GM06990 (cell line): ENCODE measurements at regions not wholly inside any gene's neighbourhood (a gene's known extent, or its start where the extent isn't known, plus 50 kb on each side); places are given as distances from the start of the nearest gene placed in this dataset.

Experiments
- DNase-seq: peaks from one replicate; pipeline ENCODE4 v3.0.0-alpha.2; 2011; ENCODE audit not compliant: insufficient read length; ENCODE audit errors: extremely low read depth
- H3K27me3 ChIP-seq: replicated peaks from 2 replicates; pipeline ENCODE4 v1.6.0; 2011; ENCODE audit warnings: low read length; ENCODE audit not compliant: control insufficient read depth, insufficient read depth
- H3K36me3 ChIP-seq: 2 replicates; pipeline ENCODE4 v1.5.1; 2011; ENCODE audit warnings: low read length; ENCODE audit not compliant: control insufficient read depth, insufficient read depth
- H3K4me3 ChIP-seq: replicated peaks from 2 replicates; pipeline ENCODE4 v1.5.1; 2011; ENCODE audit warnings: low read depth, mild to moderate bottlenecking, control low read depth, low read length
- CTCF ChIP-seq: IDR thresholded peaks from 2 replicates; pipeline ENCODE4 v1.5.1; 2011; ENCODE audit warnings: low read length, control low read depth, mild to moderate bottlenecking, inconsistent platforms; ENCODE audit not compliant: insufficient read depth, poor library complexity, severe bottlenecking

- TF ChIP-seq CTCF = no peak
- no peak overlapping the region for H3K4me3 ChIP-seq
- DNase-seq = no peak
- H3K27me3 ChIP-seq = no peaks in the 10 kb centered on the region
- no peaks in the 10 kb centered on the region for H3K36me3 ChIP-seq
These were observed 745.3 kb downstream of the TUSC7 start for GRCh38 chr3:117454908-117455307.

GRCh38 chr3:117455782-117456181 lies 746.2 kb downstream of the TUSC7 start:
- no peak overlapping the region for H3K4me3 ChIP-seq
- H3K27me3 ChIP-seq = no peaks in the 10 kb centered on the region
- no peaks in the 10 kb centered on the region for H3K36me3 ChIP-seq
- no peak for TF ChIP-seq CTCF
- DNase-seq = no peak

GRCh38 chr3:117463276-117464115 lies 753.9 kb downstream of the TUSC7 start:
- DNase-seq = no peak
- H3K27me3 ChIP-seq = no peaks in the 10 kb centered on the region
- no peaks in the 10 kb centered on the region for H3K36me3 ChIP-seq
- no peak for TF ChIP-seq CTCF
- H3K4me3 ChIP-seq = no peak overlapping the region

GRCh38 chr3:117471831-117472230 lies 762.3 kb downstream of the TUSC7 start:
- Histone ChIP-seq H3K4me3 (no peak overlapping the region), H3K36me3 (no peaks in the 10 kb centered on the region), H3K27me3 (no peaks in the 10 kb centered on the region)
- no peak for TF ChIP-seq CTCF
- DNase-seq = no peak

GRCh38 chr3:117473981-117474538 lies 764.5 kb downstream of the TUSC7 start:
- no peak for TF ChIP-seq CTCF
- no peaks in the 10 kb centered on the region for H3K27me3 ChIP-seq
- H3K36me3 ChIP-seq = no peaks in the 10 kb centered on the region
- H3K4me3 ChIP-seq = no peak overlapping the region
- no peak for DNase-seq

- no peak for DNase-seq
- no peaks in the 10 kb centered on the region for H3K27me3 ChIP-seq
- H3K4me3 ChIP-seq = no peak overlapping the region
- H3K36me3 ChIP-seq = no peaks in the 10 kb centered on the region
- TF ChIP-seq CTCF = no peak
These were observed 767.0 kb downstream of the TUSC7 start for GRCh38 chr3:117476572-117476971.
